HepG2 (cell line): ENCODE measurements at regions not wholly inside any gene's neighbourhood (a gene's known extent, or its start where the extent isn't known, plus 50 kb on each side); places are given as distances from the start of the nearest gene placed in this dataset.

ENCODE experiments used
- ARNT2 ChIP-seq: sonication (generic); formaldehyde crosslinking; IDR thresholded peaks from 2 replicates; pipeline ENCODE4 v1.8.0; 2022; ENCODE audit warnings: mild to moderate bottlenecking, low read depth, missing genetic modification reagents, moderate library complexity
- ATRX ChIP-seq: sonication (generic); formaldehyde crosslinking; IDR thresholded peaks from 2 replicates; pipeline ENCODE4 v1.4.0; 2020; ENCODE audit warnings: missing genetic modification reagents, borderline replicate concordance
- EHMT2 ChIP-seq: fragments of 200-600 bp; sonication (generic); IDR thresholded peaks from 2 replicates; pipeline ENCODE4 v1.7.0; 2017; ENCODE audit warnings: antibody characterized with exemption, low read depth, low read length, borderline replicate concordance
- KLF12 ChIP-seq: sonication (generic); formaldehyde crosslinking; IDR thresholded peaks from 2 replicates; pipeline ENCODE4 v1.4.0; 2020; ENCODE audit warnings: missing genetic modification reagents, borderline replicate concordance
- KLF16 ChIP-seq, 2 experiments: sonication (generic) in 1 of 2; formaldehyde crosslinking in 1 of 2; IDR thresholded peaks; 2 replicates each; pipeline versions ENCODE4 v1.6.1 to v1.8.0; 2016 to 2023; ENCODE audit warnings: missing genetic modification reagents in 2 of 2, missing compliant biosample characterization in 1 of 2
- PBX2 ChIP-seq: IDR thresholded peaks from 2 replicates; pipeline ENCODE4 v1.6.1; 2016; ENCODE audit warnings: control low read depth
- POLR2AphosphoS2 ChIP-seq: IDR thresholded peaks from 2 replicates; pipeline ENCODE4 v1.6.1; 2011; ENCODE audit warnings: low read depth, low read length, improper control_type of control experiment
- PRPF4 ChIP-seq: fragments of 200-400 bp; formaldehyde crosslinking; IDR thresholded peaks from 2 replicates; pipeline ENCODE4 v1.6.1; 2016; ENCODE audit warnings: low read length, low read depth; ENCODE audit not compliant: poor library complexity, severe bottlenecking
- SNAPC5 ChIP-seq: sonication (generic); formaldehyde crosslinking; IDR thresholded peaks from 2 replicates; pipeline ENCODE4 v1.8.1; 2023; ENCODE audit warnings: mild to moderate bottlenecking, missing genetic modification reagents, borderline replicate concordance
- TARDBP ChIP-seq: sonication (generic); formaldehyde crosslinking; IDR thresholded peaks from 2 replicates; pipeline ENCODE4 v1.8.0; 2022; ENCODE audit warnings: mild to moderate bottlenecking, missing genetic modification reagents
- ZGPAT ChIP-seq: IDR thresholded peaks from 2 replicates; pipeline ENCODE4 v1.6.1; 2016; ENCODE audit warnings: mild to moderate bottlenecking
- ZNF207 ChIP-seq: fragments of 450-650 bp; IDR thresholded peaks from 2 replicates; pipeline ENCODE4 v1.6.1; 2016; ENCODE audit warnings: antibody characterized with exemption, borderline replicate concordance
- ZNF281 ChIP-seq: sonication (generic); formaldehyde crosslinking; IDR thresholded peaks from 2 replicates; pipeline ENCODE4 v1.4.0; 2020; ENCODE audit warnings: missing genetic modification reagents, borderline replicate concordance
- ZNF30 ChIP-seq: sonication (generic); formaldehyde crosslinking; IDR thresholded peaks from 2 replicates; pipeline ENCODE4 v1.5.0; 2020; ENCODE audit warnings: mild to moderate bottlenecking, missing genetic modification reagents
- ZNF546 ChIP-seq: sonication (generic); formaldehyde crosslinking; conservative IDR thresholded peaks from 2 replicates; pipeline ENCODE4 v1.8.1; 2023; ENCODE audit warnings: mild to moderate bottlenecking, missing genetic modification reagents
- ZNF574 ChIP-seq: sonication (generic); formaldehyde crosslinking; IDR thresholded peaks from 2 replicates; pipeline ENCODE4 v1.4.0; 2020; ENCODE audit warnings: missing genetic modification reagents
- ZNF672 ChIP-seq: sonication (generic); formaldehyde crosslinking; IDR thresholded peaks from 2 replicates; pipeline ENCODE4 v1.8.1; 2022; ENCODE audit warnings: missing genetic modification reagents
- ZNF781 ChIP-seq: sonication (generic); formaldehyde crosslinking; IDR thresholded peaks from 2 replicates; pipeline ENCODE4 v1.5.1; 2020; ENCODE audit warnings: borderline replicate concordance, mild to moderate bottlenecking, missing genetic modification reagents; ENCODE audit errors: not compliant biosample characterization
- TF ChIP-seq, protein P1 (sequence below): IDR thresholded peaks from 2 replicates; pipeline ENCODE4 v1.6.1; 2016; ENCODE audit warnings: missing compliant biosample characterization, missing genetic modification reagents, borderline replicate concordance

DNA sequence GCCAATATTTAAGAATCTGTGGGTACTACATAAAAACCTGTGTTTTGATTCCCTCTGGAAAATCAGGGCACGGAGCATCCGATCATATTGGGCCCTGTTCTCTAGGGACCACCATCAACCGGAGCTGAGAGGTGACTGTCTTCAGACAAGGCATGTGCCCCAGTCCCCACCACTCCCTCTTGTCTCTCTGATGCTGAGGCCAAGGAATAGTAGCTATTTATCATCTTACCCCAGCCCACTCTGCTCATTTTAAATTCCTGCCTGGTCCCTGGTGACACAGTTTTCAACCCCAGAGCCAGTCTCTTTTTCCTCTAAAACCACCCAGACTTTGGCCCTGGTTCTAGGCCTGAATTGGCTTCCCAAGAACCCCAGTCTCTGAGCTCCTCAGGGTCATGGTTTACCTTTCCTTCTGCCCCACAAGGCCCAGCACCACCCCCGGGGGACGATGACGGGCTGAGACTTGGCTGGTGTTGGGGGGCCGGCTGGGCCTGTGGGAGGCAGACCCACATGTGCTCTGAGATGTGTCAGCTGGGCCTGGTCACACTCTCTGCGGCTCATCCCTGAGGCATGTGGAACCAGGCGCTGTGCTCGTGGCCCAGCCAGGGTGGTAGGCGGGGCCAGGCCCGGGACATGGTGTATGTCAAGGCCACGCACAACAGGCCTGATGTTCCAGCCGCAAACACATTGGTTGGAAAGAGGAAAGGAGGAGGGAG, 114.4 kb downstream of the CEBPB start (continued):
- TF ChIP-seq SNAPC5 (peak; percentile 94; the same call in 1 of the 2 replicates), EHMT2 (no peak), ZNF672 (CRISPR knock-in tag) (no peak), ZNF207 (no peak), ZNF781 (peak; percentile 96), ZNF574 (peak; percentile 93), ZNF281 (peak; percentile 88), ZNF30 (CRISPR knock-in tag) (peak; percentile 97), ZGPAT (CRISPR knock-in tag) (peak; percentile 98), PRPF4 (no peak), ZNF546 (CRISPR knock-in tag) (peak; percentile 99), ARNT2 (CRISPR knock-in tag) (peak; percentile 100), KLF16 (CRISPR knock-in tag; IDR thresholded peaks at IDR 0.05) (peak in 1 of 2 experiments; percentile 99; a peak in 3 of 4 replicates), PBX2 (0 out of 2 replicates have a peak, but pooled peaks have one; percentile 46), KLF12 (CRISPR knock-in tag) (peak; percentile 97; the same call in 1 of the 2 replicates), POLR2AphosphoS2 (peak; percentile 83; the same call in 1 of the 2 replicates), ATRX (CRISPR knock-in tag) (no peak), TARDBP (CRISPR knock-in tag) (peak; percentile 98)
- TF ChIP-seq, protein P1, sequence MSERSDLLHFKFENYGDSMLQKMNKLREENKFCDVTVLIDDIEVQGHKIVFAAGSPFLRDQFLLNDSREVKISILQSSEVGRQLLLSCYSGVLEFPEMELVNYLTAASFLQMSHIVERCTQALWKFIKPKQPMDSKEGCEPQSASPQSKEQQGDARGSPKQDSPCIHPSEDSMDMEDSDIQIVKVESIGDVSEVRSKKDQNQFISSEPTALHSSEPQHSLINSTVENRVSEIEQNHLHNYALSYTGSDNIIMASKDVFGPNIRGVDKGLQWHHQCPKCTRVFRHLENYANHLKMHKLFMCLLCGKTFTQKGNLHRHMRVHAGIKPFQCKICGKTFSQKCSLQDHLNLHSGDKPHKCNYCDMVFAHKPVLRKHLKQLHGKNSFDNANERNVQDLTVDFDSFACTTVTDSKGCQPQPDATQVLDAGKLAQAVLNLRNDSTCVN (CRISPR knock-in tag), result peak; percentile 97
